Activated CD8-positive, alpha-beta T cell treated with anti-CD3 and anti-CD28 coated beads for 36 hours (primary cell): ENCODE measurements at regions not wholly inside any gene's neighbourhood (a gene's known extent, or its start where the extent isn't known, plus 50 kb on each side); places are given as distances from the start of the nearest gene placed in this dataset.

Experiments
- ATAC-seq: fragments of 200-7000 bp; cut with Tn5 transposase; one replicate; pipeline ENCODE4 v1.10.0; 2021; ENCODE audit warnings: mild to moderate bottlenecking, moderate library complexity
- CTCF ChIA-PET: fragments of 350-600 bp; sonication (Branson Sonifier 250); formaldehyde crosslinking; loops from one replicate; lab custom pipeline; 2021; ENCODE audit warnings: antibody characterized with exemption; lab: Charles Lee
- POLR2A ChIA-PET: fragments of 350-600 bp; sonication (Branson Sonifier 250); formaldehyde crosslinking; loops from one replicate; lab custom pipeline; 2021; ENCODE audit warnings: antibody characterized with exemption; lab: Charles Lee
- DNase-seq: peaks from one replicate; pipeline ENCODE4 v3.0.0-alpha.2; 2020
- H3K27ac Mint-ChIP-seq: one replicate; pipeline ENCODE4 v1.8.0; 2021; ENCODE audit warnings: mild to moderate bottlenecking, mixed read lengths
- H3K27me3 Mint-ChIP-seq: one replicate; pipeline ENCODE4 v1.8.0; 2021; ENCODE audit warnings: mixed read lengths
- H3K36me3 Mint-ChIP-seq: one replicate; pipeline ENCODE4 v1.8.0; 2021; ENCODE audit warnings: low read depth, mixed read lengths
- H3K4me1 Mint-ChIP-seq: one replicate; pipeline ENCODE4 v1.8.0; 2021; ENCODE audit warnings: low read depth, mixed read lengths
- H3K4me3 Mint-ChIP-seq: one replicate; pipeline ENCODE4 v1.8.0; 2021; ENCODE audit warnings: mild to moderate bottlenecking, moderate library complexity, mixed read lengths
- H3K9me3 Mint-ChIP-seq: one replicate; pipeline ENCODE4 v1.8.0; 2021; ENCODE audit warnings: mixed read lengths
- intact Hi-C: fragments of 100-400 bp; cut with micrococcal nuclease; formaldehyde crosslinking; loops from one replicate; pipeline ENCODE4 v1.10.0; 2022
- TF ChIP-seq, protein P1 (sequence below): fragments of 200-600 bp; IDR thresholded peaks from one replicate; pipeline ENCODE4 v1.8.0; 2022; ENCODE audit warnings: antibody characterized with exemption, mild to moderate bottlenecking

DNA sequence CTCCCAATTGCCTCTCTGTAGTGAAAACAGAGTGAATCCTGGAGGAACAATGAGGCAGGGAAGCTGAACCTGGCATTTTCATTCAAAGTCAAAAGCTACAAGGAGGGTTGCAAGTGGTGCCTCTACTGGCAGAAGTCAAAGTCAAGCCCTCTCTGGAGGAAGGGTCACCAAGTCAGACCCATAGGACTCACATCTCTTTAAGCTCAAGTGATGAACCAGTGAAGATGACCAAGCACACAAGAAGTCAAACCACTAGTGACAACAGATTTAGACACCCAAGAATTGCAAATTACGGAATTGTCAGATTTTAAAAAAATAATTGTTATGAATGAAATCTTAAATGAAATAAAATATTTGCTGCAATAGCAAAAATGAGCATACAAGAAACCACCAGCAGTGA, 81.1 kb upstream of the ATP1B1 start:
- H3K4me3 Mint-ChIP-seq = no peak overlapping the region
- H3K27me3 Mint-ChIP-seq = peaks cover 6% of the 10 kb centered on the region
- DNase-seq = no peak
- H3K36me3 Mint-ChIP-seq = no peaks in the 10 kb centered on the region
- H3K4me1 Mint-ChIP-seq = no peaks in the 10 kb centered on the region
- ATAC-seq = no peak
- ChIA-PET POLR2A (no interaction called here), CTCF (no interaction called here)
- intact Hi-C loops = no loop called here
- H3K9me3 Mint-ChIP-seq = no peaks in the 10 kb centered on the region
- TF ChIP-seq, protein P1, sequence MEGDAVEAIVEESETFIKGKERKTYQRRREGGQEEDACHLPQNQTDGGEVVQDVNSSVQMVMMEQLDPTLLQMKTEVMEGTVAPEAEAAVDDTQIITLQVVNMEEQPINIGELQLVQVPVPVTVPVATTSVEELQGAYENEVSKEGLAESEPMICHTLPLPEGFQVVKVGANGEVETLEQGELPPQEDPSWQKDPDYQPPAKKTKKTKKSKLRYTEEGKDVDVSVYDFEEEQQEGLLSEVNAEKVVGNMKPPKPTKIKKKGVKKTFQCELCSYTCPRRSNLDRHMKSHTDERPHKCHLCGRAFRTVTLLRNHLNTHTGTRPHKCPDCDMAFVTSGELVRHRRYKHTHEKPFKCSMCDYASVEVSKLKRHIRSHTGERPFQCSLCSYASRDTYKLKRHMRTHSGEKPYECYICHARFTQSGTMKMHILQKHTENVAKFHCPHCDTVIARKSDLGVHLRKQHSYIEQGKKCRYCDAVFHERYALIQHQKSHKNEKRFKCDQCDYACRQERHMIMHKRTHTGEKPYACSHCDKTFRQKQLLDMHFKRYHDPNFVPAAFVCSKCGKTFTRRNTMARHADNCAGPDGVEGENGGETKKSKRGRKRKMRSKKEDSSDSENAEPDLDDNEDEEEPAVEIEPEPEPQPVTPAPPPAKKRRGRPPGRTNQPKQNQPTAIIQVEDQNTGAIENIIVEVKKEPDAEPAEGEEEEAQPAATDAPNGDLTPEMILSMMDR = no peak
- H3K27ac Mint-ChIP-seq = no peak overlapping the region

DNA sequence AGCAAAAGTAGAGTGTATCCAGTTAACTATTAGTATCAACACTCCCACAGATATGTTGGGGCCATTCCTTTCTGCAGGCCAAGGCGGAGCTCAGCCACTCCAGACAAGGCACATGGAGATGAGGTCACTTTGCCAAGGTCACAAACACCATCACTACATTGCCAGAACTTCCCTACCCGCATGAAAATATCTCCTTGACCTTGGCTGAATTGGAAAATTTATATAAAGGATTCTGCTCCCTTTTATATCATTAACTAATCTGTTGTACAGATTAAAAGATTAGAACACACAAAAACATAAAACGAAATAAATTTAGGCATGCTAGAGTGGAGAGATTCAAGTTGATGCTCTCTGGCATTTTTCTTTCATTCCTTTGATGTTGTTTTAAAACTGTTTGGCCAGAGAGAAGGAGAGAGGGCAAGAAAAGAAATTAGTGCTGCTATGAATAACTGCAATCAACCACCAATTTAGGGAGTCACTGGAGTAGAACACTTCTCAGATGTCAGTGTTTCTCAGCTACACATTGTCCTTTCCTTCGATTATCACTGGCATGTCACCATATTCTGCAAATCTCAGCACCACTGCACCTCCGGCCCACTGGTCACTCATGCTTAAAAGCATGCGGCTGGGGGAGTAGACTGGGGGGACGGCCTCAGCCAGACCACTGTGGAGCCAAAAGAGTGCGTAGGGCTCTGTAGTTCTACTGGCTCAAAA, 78.7 kb upstream of the ATP1B1 start:
- Mint-ChIP-seq H3K4me3 (no peak overlapping the region), H3K27me3 (peaks cover 3% of the 10 kb centered on the region), H3K9me3 (no peaks in the 10 kb centered on the region), H3K27ac (no peak overlapping the region), H3K36me3 (no peaks in the 10 kb centered on the region), H3K4me1 (no peaks in the 10 kb centered on the region)
- intact Hi-C loops = no loop called here
- TF ChIP-seq, protein P1 = no peak
- ChIA-PET CTCF (no interaction called here), POLR2A (no interaction called here)
- ATAC-seq (no peak), DNase-seq (no peak)

DNA sequence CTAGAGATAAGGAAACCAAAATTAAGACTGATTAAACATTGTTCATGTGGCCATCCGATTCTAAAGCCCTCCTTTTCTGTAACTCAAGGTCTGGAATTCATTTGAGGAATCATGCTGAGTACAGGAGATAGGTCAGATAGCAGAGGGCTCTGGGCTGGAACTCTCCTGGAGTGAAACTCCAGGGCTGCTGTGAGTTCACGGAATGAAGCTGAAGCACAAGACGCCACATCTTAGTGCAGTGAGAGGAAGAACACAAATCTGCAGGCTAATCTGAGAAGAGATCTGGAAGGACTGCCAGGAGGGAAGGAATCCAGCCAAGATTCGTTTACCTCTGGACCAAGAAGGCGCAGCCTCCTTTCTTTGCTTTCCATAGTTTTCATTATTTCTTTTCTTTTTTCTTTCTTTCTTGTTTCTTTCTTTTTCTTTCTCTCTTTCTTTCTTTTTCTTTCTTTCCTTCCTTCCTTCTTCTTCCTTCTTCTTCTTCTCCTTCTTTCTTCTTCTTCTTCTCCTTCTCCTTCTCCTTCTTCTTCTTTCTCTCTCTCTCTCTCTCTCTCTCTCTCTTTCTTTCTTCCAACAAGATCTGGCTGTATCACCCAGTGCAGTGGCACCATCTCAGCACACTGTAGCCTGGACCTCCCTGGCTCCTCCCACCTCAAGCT, 74.8 kb upstream of the ATP1B1 start:
- ChIA-PET CTCF (no interaction called here), POLR2A (interaction anchor here (0.7 kb wide), 1 partner anchor 42 kb away, joined by 3 read pairs; no protein-coding TSS in a partner anchor)
- DNase-seq (no peak), ATAC-seq (no peak)
- Mint-ChIP-seq H3K27me3 (peaks cover 1% of the 10 kb centered on the region), H3K4me3 (no peak overlapping the region), H3K27ac (no peak overlapping the region), H3K4me1 (no peaks in the 10 kb centered on the region), H3K9me3 (no peaks in the 10 kb centered on the region), H3K36me3 (peaks cover 2% of the 10 kb centered on the region)
- intact Hi-C loops = no loop called here
- TF ChIP-seq, protein P1 = no peak

DNA sequence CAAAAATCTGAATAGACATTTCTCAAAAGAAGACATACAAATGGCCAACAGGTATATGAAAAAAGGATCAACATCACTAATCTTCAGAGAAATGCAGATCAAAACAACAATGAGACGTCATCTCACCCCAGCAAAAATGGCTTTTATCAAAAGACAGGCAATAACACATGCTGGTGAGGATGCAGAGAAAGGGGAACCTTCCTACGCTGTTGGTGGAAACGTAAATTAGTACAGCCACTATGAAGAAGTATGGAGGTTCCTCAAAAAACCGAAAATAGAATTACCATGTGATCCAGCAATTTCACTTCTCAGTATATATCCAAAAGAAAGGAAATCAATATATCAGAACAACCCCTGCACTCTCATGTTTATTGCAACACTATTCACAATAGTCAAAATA, 65.1 kb upstream of the ATP1B1 start:
- ChIA-PET CTCF (no interaction called here), POLR2A (no interaction called here)
- DNase-seq (no peak), ATAC-seq (no peak)
- H3K9me3 Mint-ChIP-seq = peaks cover 8% of the 10 kb centered on the region
- no peak overlapping the region for H3K27ac Mint-ChIP-seq
- no peaks in the 10 kb centered on the region for H3K36me3 Mint-ChIP-seq
- TF ChIP-seq, protein P1 = no peak
- peaks cover 33% of the 10 kb centered on the region for H3K4me1 Mint-ChIP-seq
- no peaks in the 10 kb centered on the region for H3K27me3 Mint-ChIP-seq
- intact Hi-C loops = no loop called here
- H3K4me3 Mint-ChIP-seq = no peak overlapping the region

DNA sequence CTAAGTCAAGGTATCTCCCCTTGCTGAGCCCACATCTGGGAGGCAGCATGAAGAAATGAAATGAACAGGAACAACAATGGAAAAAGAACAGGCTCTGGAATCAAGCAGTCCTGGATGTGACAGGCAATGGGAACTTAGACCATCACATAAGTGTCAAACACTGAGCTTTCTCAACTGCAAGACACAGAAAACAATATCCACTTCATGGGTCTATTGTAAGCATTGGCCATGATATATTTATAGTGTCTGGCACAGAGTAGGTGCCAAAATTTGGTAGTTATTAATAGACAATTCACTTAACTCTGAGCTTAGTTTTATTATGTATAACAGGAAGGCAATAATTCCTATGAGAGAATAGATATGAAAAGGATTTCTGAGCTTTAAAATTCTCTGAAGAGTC, 64.1 kb upstream of the ATP1B1 start:
- ATAC-seq (no peak), DNase-seq (no peak)
- no peak overlapping the region for H3K27ac Mint-ChIP-seq
- H3K27me3 Mint-ChIP-seq = no peaks in the 10 kb centered on the region
- TF ChIP-seq, protein P1 = no peak
- no peaks in the 10 kb centered on the region for H3K36me3 Mint-ChIP-seq
- POLR2A ChIA-PET = interaction anchor here (1.3 kb wide), 1 partner anchor 9 kb away, joined by 3 read pairs; no protein-coding TSS in a partner anchor
- H3K4me1 Mint-ChIP-seq = peaks cover 43% of the 10 kb centered on the region
- H3K4me3 Mint-ChIP-seq = no peak overlapping the region
- intact Hi-C loops = no loop called here
- CTCF ChIA-PET = interaction anchor here (1.0 to 1.4 kb wide), 2 partner anchors 19 to 36 kb away, joined by 3 to 4 read pairs; no protein-coding TSS in a partner anchor
- H3K9me3 Mint-ChIP-seq = peaks cover 5% of the 10 kb centered on the region
